ENCODE measurements at regions not wholly inside any gene's neighbourhood (a gene's known extent, or its start where the extent isn't known, plus 50 kb on each side); places are given as distances from the start of the nearest gene placed in this dataset.

DNA sequence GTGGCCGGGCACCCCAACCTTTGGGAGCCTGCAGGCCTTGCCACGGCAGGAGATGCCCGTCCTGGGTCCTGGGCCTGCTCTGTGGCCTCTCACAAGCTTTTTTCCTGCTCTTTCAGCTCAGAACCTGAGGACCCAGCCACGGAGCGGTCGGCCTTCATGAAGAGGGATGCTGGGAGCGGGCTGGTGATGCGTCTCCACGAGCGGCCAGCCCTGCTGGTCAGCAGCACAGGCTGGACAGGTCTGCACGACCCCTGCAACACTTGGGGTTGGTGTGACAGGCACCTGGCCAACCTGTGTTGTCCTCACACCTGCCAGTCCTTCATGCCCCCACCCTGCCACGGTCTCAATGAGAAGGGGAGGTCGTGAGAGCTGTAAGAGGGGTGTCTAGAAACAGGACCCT is 170.0 kb downstream of the ADRA2C start (continued):
- TF ChIP-seq, protein P1, sequence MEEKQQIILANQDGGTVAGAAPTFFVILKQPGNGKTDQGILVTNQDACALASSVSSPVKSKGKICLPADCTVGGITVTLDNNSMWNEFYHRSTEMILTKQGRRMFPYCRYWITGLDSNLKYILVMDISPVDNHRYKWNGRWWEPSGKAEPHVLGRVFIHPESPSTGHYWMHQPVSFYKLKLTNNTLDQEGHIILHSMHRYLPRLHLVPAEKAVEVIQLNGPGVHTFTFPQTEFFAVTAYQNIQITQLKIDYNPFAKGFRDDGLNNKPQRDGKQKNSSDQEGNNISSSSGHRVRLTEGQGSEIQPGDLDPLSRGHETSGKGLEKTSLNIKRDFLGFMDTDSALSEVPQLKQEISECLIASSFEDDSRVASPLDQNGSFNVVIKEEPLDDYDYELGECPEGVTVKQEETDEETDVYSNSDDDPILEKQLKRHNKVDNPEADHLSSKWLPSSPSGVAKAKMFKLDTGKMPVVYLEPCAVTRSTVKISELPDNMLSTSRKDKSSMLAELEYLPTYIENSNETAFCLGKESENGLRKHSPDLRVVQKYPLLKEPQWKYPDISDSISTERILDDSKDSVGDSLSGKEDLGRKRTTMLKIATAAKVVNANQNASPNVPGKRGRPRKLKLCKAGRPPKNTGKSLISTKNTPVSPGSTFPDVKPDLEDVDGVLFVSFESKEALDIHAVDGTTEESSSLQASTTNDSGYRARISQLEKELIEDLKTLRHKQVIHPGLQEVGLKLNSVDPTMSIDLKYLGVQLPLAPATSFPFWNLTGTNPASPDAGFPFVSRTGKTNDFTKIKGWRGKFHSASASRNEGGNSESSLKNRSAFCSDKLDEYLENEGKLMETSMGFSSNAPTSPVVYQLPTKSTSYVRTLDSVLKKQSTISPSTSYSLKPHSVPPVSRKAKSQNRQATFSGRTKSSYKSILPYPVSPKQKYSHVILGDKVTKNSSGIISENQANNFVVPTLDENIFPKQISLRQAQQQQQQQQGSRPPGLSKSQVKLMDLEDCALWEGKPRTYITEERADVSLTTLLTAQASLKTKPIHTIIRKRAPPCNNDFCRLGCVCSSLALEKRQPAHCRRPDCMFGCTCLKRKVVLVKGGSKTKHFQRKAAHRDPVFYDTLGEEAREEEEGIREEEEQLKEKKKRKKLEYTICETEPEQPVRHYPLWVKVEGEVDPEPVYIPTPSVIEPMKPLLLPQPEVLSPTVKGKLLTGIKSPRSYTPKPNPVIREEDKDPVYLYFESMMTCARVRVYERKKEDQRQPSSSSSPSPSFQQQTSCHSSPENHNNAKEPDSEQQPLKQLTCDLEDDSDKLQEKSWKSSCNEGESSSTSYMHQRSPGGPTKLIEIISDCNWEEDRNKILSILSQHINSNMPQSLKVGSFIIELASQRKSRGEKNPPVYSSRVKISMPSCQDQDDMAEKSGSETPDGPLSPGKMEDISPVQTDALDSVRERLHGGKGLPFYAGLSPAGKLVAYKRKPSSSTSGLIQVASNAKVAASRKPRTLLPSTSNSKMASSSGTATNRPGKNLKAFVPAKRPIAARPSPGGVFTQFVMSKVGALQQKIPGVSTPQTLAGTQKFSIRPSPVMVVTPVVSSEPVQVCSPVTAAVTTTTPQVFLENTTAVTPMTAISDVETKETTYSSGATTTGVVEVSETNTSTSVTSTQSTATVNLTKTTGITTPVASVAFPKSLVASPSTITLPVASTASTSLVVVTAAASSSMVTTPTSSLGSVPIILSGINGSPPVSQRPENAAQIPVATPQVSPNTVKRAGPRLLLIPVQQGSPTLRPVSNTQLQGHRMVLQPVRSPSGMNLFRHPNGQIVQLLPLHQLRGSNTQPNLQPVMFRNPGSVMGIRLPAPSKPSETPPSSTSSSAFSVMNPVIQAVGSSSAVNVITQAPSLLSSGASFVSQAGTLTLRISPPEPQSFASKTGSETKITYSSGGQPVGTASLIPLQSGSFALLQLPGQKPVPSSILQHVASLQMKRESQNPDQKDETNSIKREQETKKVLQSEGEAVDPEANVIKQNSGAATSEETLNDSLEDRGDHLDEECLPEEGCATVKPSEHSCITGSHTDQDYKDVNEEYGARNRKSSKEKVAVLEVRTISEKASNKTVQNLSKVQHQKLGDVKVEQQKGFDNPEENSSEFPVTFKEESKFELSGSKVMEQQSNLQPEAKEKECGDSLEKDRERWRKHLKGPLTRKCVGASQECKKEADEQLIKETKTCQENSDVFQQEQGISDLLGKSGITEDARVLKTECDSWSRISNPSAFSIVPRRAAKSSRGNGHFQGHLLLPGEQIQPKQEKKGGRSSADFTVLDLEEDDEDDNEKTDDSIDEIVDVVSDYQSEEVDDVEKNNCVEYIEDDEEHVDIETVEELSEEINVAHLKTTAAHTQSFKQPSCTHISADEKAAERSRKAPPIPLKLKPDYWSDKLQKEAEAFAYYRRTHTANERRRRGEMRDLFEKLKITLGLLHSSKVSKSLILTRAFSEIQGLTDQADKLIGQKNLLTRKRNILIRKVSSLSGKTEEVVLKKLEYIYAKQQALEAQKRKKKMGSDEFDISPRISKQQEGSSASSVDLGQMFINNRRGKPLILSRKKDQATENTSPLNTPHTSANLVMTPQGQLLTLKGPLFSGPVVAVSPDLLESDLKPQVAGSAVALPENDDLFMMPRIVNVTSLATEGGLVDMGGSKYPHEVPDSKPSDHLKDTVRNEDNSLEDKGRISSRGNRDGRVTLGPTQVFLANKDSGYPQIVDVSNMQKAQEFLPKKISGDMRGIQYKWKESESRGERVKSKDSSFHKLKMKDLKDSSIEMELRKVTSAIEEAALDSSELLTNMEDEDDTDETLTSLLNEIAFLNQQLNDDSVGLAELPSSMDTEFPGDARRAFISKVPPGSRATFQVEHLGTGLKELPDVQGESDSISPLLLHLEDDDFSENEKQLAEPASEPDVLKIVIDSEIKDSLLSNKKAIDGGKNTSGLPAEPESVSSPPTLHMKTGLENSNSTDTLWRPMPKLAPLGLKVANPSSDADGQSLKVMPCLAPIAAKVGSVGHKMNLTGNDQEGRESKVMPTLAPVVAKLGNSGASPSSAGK (IDR thresholded peaks at IDR 0.05) = no peak

Data from K562 (cell line).